GM12892 (cell line): ENCODE measurements at regions not wholly inside any gene's neighbourhood (a gene's known extent, or its start where the extent isn't known, plus 50 kb on each side); places are given as distances from the start of the nearest gene placed in this dataset.

Experiments
- POLR2A ChIP-seq: IDR thresholded peaks from 2 replicates; pipeline ENCODE4 v1.6.1; 2011; ENCODE audit warnings: low read depth, low read length, control low read depth
- POLR2AphosphoS5 ChIP-seq: IDR thresholded peaks from 2 replicates; pipeline ENCODE4 v1.6.1; 2011; ENCODE audit warnings: low read depth, low read length, control low read depth
- TAF1 ChIP-seq: IDR thresholded peaks from 2 replicates; pipeline ENCODE4 v1.6.1; 2011; ENCODE audit warnings: low read depth, mild to moderate bottlenecking, control low read depth, low read length, borderline replicate concordance

DNA sequence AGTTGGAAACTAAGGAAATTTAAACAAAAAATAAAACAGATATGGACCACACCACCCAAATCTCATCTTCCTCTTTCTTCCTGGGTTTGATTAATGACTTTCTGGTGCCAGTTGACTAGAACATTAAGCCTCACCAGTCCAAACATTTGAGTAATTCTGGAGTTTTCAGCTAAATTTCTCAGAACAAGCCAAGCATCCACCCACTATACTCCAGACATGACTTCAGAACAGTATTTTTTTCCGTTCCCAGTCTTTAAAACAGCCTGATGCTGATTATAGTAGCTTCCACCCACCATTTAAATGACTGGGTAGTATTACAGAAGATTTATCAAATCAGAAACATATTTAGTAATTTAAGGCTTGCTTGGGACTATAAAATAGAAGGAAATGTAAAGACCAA lies 230.9 kb upstream of the UBASH3B start:
- TF ChIP-seq POLR2AphosphoS5 (no peak), POLR2A (no peak), TAF1 (no peak)
